ENCODE measurements at regions not wholly inside any gene's neighbourhood (a gene's known extent, or its start where the extent isn't known, plus 50 kb on each side); places are given as distances from the start of the nearest gene placed in this dataset.

DNA sequence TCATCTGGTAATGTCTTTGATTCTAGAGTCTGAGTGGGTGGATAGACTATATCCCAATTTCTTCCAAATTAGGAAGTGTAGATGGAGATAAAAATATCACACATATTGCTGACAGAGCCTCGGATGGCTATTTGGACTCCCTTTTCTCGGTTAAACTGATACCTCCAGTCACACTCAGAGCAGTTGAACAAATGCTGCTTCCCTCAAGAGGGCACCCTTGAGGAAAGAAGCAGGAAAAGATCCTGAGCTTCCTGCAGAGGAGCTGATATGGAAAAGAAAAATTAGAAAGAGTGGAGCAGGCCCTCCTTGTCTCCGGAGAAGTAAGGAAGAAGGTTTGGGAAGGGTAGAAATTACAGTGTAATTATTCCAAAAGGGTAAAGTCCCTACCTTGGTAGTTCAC, 96.2 kb upstream of the CCSER1 start:
- Histone ChIP-seq H3K9ac (no peak overlapping the region), H3K27me3 (ENCODE audit: insufficient read depth) (no peaks in the 10 kb centered on the region), H2AFZ (ENCODE audit: low read depth) (no peak overlapping the region), H3K9me3 (no peaks in the 10 kb centered on the region), H3K36me3 (replicated peaks in 1 of 2; ENCODE audit: control insufficient read depth in 1 of 2, insufficient read depth in 2 of 2, low read length in 1 of 2) (no peaks in the 10 kb centered on the region), H3F3A (replicated peaks; ENCODE audit: insufficient read depth) (no peaks in the 10 kb centered on the region), H3K4me3 (ENCODE audit: low read depth in 2 of 2, low read length in 1 of 2) (no peak overlapping the region), H3K27ac (ENCODE audit: low read depth in 2 of 2, low read length in 1 of 2) (no peak overlapping the region), H3K9me2 (no peaks in the 10 kb centered on the region), H3K4me1 (ENCODE audit: control insufficient read depth in 1 of 2, insufficient read depth in 2 of 2, low read depth in 1 of 2, low read length in 1 of 2) (no peaks in the 10 kb centered on the region), H4K20me1 (ENCODE audit: insufficient read depth) (no peaks in the 10 kb centered on the region), H3K4me2 (no peak overlapping the region), H3K79me2 (ENCODE audit: insufficient read depth) (no peaks in the 10 kb centered on the region)
- CTCF ChIA-PET: interaction anchor here (0.5 to 0.7 kb wide), 3 partner anchors 27 to 259 kb away, joined by 3 to 4 read pairs (median 3); no protein-coding TSS in a partner anchor
- WGBS (ENCODE audit: low lambda C conversion rate): 42% methylated on average over 3 of the region's 3 CpGs
- TF ChIP-seq ELF1 (IDR thresholded peaks at IDR 0.05): no peak
- TF ChIP-seq, protein P1, sequence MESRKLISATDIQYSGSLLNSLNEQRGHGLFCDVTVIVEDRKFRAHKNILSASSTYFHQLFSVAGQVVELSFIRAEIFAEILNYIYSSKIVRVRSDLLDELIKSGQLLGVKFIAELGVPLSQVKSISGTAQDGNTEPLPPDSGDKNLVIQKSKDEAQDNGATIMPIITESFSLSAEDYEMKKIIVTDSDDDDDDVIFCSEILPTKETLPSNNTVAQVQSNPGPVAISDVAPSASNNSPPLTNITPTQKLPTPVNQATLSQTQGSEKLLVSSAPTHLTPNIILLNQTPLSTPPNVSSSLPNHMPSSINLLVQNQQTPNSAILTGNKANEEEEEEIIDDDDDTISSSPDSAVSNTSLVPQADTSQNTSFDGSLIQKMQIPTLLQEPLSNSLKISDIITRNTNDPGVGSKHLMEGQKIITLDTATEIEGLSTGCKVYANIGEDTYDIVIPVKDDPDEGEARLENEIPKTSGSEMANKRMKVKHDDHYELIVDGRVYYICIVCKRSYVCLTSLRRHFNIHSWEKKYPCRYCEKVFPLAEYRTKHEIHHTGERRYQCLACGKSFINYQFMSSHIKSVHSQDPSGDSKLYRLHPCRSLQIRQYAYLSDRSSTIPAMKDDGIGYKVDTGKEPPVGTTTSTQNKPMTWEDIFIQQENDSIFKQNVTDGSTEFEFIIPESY (IDR thresholded peaks at IDR 0.05; ENCODE audit: borderline replicate concordance, low read depth): no peak
- peak; percentile 22; the same call in 1 of the 2 replicates for TF ChIP-seq SMC3 (IDR thresholded peaks at IDR 0.05; ENCODE audit: low read depth, low read length)
- TF ChIP-seq, protein P2, sequence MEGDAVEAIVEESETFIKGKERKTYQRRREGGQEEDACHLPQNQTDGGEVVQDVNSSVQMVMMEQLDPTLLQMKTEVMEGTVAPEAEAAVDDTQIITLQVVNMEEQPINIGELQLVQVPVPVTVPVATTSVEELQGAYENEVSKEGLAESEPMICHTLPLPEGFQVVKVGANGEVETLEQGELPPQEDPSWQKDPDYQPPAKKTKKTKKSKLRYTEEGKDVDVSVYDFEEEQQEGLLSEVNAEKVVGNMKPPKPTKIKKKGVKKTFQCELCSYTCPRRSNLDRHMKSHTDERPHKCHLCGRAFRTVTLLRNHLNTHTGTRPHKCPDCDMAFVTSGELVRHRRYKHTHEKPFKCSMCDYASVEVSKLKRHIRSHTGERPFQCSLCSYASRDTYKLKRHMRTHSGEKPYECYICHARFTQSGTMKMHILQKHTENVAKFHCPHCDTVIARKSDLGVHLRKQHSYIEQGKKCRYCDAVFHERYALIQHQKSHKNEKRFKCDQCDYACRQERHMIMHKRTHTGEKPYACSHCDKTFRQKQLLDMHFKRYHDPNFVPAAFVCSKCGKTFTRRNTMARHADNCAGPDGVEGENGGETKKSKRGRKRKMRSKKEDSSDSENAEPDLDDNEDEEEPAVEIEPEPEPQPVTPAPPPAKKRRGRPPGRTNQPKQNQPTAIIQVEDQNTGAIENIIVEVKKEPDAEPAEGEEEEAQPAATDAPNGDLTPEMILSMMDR (IDR thresholded peaks at IDR 0.05): 0 out of 2 replicates have a peak, but pooled peaks have one; percentile 14
- peak; percentile 49 for TF ChIP-seq RAD21 (IDR thresholded peaks at IDR 0.05; ENCODE audit: low read length)
- no peak for TF ChIP-seq TCF12 (IDR thresholded peaks at IDR 0.05)
- no peak for TF ChIP-seq NFIC (IDR thresholded peaks at IDR 0.05; ENCODE audit: borderline replicate concordance)
- POLR2A ChIA-PET: no interaction called here
- no peak for DNase-seq

DNA sequence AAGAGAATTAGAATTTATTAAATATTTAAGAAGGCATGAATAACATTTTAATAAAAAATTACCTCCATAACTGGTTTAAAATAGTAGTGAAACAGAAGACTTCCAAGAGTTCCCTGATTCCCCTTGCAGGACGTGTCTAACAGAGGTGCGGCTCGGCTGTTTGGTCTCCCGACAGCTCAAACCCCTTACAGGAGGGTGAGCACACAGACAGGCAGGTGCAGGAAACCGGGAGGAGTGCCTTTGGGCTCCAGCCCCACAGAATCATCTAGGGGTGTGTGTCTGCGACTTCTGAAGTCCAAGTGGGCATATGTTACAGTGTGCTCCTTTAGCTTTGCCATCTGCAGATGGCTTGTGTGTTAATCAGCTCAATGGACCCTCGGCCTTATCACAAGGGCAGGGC, 88.1 kb upstream of the CCSER1 start:
- Histone ChIP-seq H3K9me2 (no peaks in the 10 kb centered on the region), H3K79me2 (ENCODE audit: insufficient read depth) (no peaks in the 10 kb centered on the region), H3F3A (replicated peaks; ENCODE audit: insufficient read depth) (no peaks in the 10 kb centered on the region), H2AFZ (ENCODE audit: low read depth) (no peak overlapping the region), H3K27me3 (ENCODE audit: insufficient read depth) (no peaks in the 10 kb centered on the region), H3K9ac (no peak overlapping the region), H3K36me3 (replicated peaks in 1 of 2; ENCODE audit: control insufficient read depth in 1 of 2, insufficient read depth in 2 of 2, low read length in 1 of 2) (no peaks in the 10 kb centered on the region), H3K4me2 (no peak overlapping the region), H3K27ac (ENCODE audit: low read depth in 2 of 2, low read length in 1 of 2) (no peak overlapping the region), H3K9me3 (no peaks in the 10 kb centered on the region), H3K4me1 (ENCODE audit: control insufficient read depth in 1 of 2, insufficient read depth in 2 of 2, low read depth in 1 of 2, low read length in 1 of 2) (no peaks in the 10 kb centered on the region; a peak in 1 of 4 replicates), H3K4me3 (ENCODE audit: low read depth in 2 of 2, low read length in 1 of 2) (no peak overlapping the region), H4K20me1 (ENCODE audit: insufficient read depth) (no peaks in the 10 kb centered on the region)
- no peak for TF ChIP-seq FOXM1 (IDR thresholded peaks at IDR 0.05; ENCODE audit: low read depth)
- no peak for TF ChIP-seq EZH2phosphoT487 (IDR thresholded peaks at IDR 0.05; ENCODE audit: borderline replicate concordance, low read depth)
- no peak for TF ChIP-seq RFX5 (IDR thresholded peaks at IDR 0.05; ENCODE audit: low read length)
- no peak for TF ChIP-seq GATA2 (CRISPR knock-in tag; IDR thresholded peaks at IDR 0.05)
- TF ChIP-seq YY1 (IDR thresholded peaks at IDR 0.05; ENCODE audit: low read depth): no peak
- ChIA-PET POLR2A (no interaction called here), CTCF (no interaction called here)
- 60% methylated on average over 3 of the region's 7 CpGs for WGBS (ENCODE audit: low lambda C conversion rate)
- no peak for DNase-seq

Measured in SK-N-SH (cell line).